Large intestine (tissue), 3 donors: ENCODE measurements at regions not wholly inside any gene's neighbourhood (a gene's known extent, or its start where the extent isn't known, plus 50 kb on each side); places are given as distances from the start of the nearest gene placed in this dataset.
"Not testable (repeated sequence)": the region's sequence is repeated elsewhere in the genome, so short reads cannot be mapped to it uniquely, and the experiment has no call there.

Source experiments
- DNase-seq, 2 donors: peaks; one replicate each; pipeline versions ENCODE4 v3.0.0 to v3.0.0-alpha.2; 2013
- H3K27ac ChIP-seq: one replicate; pipeline ENCODE4 v1.5.1; 2013; ENCODE audit warnings: low read length
- H3K27me3 ChIP-seq: 2 replicates; pipeline ENCODE4 v1.6.1; 2013; ENCODE audit warnings: low read length; ENCODE audit not compliant: control insufficient read depth, insufficient read depth
- H3K36me3 ChIP-seq: 2 replicates; pipeline ENCODE4 v1.6.1; 2013; ENCODE audit warnings: low read length; ENCODE audit not compliant: control insufficient read depth, insufficient read depth
- H3K4me1 ChIP-seq: one replicate; pipeline ENCODE4 v1.6.1; 2013; ENCODE audit warnings: low read length; ENCODE audit not compliant: control insufficient read depth, insufficient read depth
- H3K4me3 ChIP-seq: one replicate; pipeline ENCODE4 v1.5.1; 2013; ENCODE audit warnings: low read length
- H3K9me3 ChIP-seq: one replicate; pipeline ENCODE4 v1.6.1; 2013; ENCODE audit warnings: mild to moderate bottlenecking, low read depth, low read length, moderate library complexity; ENCODE audit not compliant: control insufficient read depth
- WGBS: methylation state at CpG from one replicate; pipeline ENCODE4 v1.1.5; 2013; ENCODE audit warnings: low lambda C conversion rate; ENCODE audit not compliant: insufficient coverage; 5-methylcytosine and 5-hydroxymethylcytosine counted together

DNA sequence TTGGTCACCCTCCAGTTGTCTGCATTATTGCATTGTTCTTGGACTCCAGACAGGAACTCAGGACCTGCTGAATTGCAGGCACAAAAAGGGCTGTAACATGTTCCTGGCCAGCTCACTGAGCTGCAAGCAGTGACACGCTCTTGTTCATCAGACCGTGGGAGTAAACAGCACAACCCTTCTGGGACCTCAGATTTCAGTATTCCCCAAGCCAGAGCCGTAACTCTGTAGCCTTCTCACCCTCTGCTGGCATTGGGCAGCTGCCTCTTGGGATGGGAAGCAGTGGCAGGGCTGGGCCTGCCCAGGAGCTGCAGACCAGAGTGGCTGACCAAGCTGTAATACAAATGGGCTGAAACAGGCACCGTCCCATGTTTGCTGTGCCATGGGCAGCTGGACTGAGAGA, 607.1 kb upstream of the BCHE start:
- Histone ChIP-seq H3K36me3 (no peaks in the 10 kb centered on the region), H3K9me3 (peaks cover 6% of the 10 kb centered on the region), H3K4me1 (no peaks in the 10 kb centered on the region), H3K27me3 (no peaks in the 10 kb centered on the region), H3K4me3 (no peak overlapping the region), H3K27ac (no peak overlapping the region)
- no CpG with 5 or more reads among the region's 4 CpGs for WGBS
- no peak for DNase-seq

- Histone ChIP-seq H3K4me1 (no peaks in the 10 kb centered on the region), H3K9me3 (no peaks in the 10 kb centered on the region), H3K27ac (no peak overlapping the region), H3K27me3 (no peaks in the 10 kb centered on the region), H3K36me3 (no peaks in the 10 kb centered on the region), H3K4me3 (no peak overlapping the region)
- DNase-seq, result no peak
- 100% methylated on average over 1 of the region's 3 CpGs for WGBS
These were observed 598.3 kb upstream of the BCHE start for GRCh38 chr3:166435469-166436057.

DNA sequence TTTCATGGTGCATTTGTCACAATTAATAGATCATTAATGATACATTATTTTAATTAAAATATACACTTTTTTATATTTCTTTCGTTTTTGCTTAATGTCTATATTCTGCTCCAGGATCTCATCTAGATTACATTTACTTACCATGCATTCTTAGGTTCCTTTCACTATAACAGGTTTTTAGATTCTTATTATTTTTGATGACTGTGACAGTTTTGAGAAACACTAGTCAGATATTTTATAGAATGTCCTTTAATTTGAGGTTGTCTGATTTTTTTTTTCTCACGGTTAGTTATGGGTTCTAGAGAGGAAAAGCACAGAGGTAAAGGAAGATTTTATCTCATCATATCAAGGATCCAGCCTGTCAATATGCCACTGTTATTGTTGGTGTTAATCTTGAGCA, 595.8 kb upstream of the BCHE start:
- WGBS, result 82% methylated on average over 1 of the region's 2 CpGs
- no peak for DNase-seq
- no peaks in the 10 kb centered on the region for H3K27me3 ChIP-seq
- H3K27ac ChIP-seq, result no peak overlapping the region
- no peaks in the 10 kb centered on the region for H3K4me1 ChIP-seq
- no peak overlapping the region for H3K4me3 ChIP-seq
- no peaks in the 10 kb centered on the region for H3K9me3 ChIP-seq
- H3K36me3 ChIP-seq, result no peaks in the 10 kb centered on the region

- H3K36me3 ChIP-seq, result no peaks in the 10 kb centered on the region
- H3K27me3 ChIP-seq, result no peaks in the 10 kb centered on the region
- peaks cover 6% of the 10 kb centered on the region for H3K9me3 ChIP-seq
- DNase-seq, result peak in 1 of 2 donors; percentile 9
- 86% methylated on average over 2 of the region's 4 CpGs for WGBS
- no peaks in the 10 kb centered on the region for H3K4me1 ChIP-seq
- no peak overlapping the region for H3K4me3 ChIP-seq
- no peak overlapping the region for H3K27ac ChIP-seq
These were observed 588.8 kb upstream of the BCHE start for GRCh38 chr3:166425900-166426611.

DNA sequence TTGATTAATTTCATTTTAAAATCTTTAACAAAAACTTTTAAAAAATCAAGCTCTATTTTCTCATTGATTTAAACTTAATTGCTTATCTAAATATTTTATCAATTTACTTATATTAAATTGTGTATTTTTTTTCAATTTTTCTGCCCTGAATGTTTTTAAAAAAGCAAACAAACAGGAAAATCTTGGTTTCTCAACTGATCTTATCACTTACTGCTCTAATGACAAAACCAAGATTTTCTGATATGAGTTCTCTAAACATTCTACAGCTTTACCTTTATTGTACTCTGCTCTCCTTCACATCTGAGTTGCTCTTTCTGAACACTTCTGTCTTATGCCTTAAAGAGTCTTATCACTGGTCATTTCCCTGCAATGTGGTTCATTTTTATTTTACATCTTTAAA, 587.8 kb upstream of the BCHE start:
- Histone ChIP-seq H3K27me3 (no peaks in the 10 kb centered on the region), H3K4me1 (no peaks in the 10 kb centered on the region), H3K9me3 (peaks cover 6% of the 10 kb centered on the region), H3K27ac (no peak overlapping the region), H3K4me3 (no peak overlapping the region), H3K36me3 (no peaks in the 10 kb centered on the region)
- DNase-seq, result no peak

DNA sequence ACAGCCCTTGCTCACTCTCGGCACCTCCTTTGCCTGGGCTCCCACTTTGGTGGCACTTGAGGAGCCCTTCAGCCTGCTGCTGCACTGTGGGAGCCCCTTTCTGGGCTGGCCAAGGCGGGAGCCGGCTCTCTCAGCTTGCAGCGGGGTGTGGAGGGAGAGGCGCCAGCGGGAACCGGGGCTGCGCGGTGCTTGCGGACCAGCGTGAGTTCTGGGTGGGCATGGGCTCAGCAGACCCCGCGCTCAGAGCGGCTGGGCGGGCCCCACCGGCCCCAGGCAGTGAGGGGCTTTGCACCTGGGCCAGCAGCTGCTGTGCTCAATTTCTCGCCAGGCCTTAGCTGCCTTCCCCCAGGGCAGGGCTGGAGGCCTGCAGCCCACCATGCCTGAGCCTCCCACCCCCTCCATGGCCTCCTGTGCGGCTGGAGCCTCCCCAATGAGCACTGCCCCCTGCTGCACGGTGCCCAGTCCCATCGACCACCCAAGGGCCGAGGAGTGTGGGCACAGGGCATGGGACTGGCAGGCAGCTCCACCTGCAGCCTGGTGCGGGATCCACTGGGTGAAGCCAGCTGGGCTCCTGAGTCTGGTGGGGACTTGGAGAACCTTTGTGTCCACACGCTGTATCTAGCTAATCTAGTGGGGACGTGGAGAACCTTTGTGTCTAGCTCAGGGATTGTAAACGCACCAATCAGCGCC, 586.7 kb upstream of the BCHE start:
- not testable (repeated sequence) for H3K4me1 ChIP-seq, H3K36me3 ChIP-seq, H3K9me3 ChIP-seq, DNase-seq, H3K4me3 ChIP-seq, H3K27ac ChIP-seq, H3K27me3 ChIP-seq
- WGBS, result no CpG with 5 or more reads among the region's 26 CpGs

GRCh38 chr3:166422556-166422955, 585.3 kb upstream of the BCHE start:
- no peak overlapping the region for H3K4me3 ChIP-seq
- no peaks in the 10 kb centered on the region for H3K27me3 ChIP-seq
- no peaks in the 10 kb centered on the region for H3K36me3 ChIP-seq
- no peak overlapping the region for H3K27ac ChIP-seq
- H3K4me1 ChIP-seq, result no peaks in the 10 kb centered on the region
- peaks cover 6% of the 10 kb centered on the region for H3K9me3 ChIP-seq
- DNase-seq, result no peak

DNA sequence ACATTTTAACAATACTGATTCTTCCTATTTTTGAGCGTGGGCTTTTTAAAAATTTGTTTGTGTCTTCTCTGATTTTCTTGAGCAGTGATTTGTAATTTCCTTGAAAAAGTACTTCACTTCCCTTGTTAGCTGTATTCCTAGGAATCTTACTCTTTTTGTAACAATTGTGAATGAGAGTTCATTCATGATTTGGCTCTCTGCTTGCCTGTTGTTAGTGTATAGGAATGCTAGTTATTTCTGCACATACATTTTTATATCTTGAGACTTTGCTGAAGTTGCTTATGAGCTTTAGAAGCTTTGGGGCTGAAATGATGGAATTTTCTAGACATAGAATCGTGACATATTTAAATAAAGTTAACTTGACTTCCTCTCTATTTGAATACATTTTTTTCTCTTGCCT, 582.8 kb upstream of the BCHE start:
- Histone ChIP-seq H3K4me1 (no peaks in the 10 kb centered on the region), H3K9me3 (peaks cover 6% of the 10 kb centered on the region), H3K27me3 (no peaks in the 10 kb centered on the region), H3K4me3 (no peak overlapping the region), H3K36me3 (no peaks in the 10 kb centered on the region), H3K27ac (no peak overlapping the region)
- DNase-seq, result no peak
- 94% methylated on average over 2 of the region's 2 CpGs for WGBS

GRCh38 chr3:166405896-166406295, 568.7 kb upstream of the BCHE start:
- no peaks in the 10 kb centered on the region for H3K9me3 ChIP-seq
- no peaks in the 10 kb centered on the region for H3K36me3 ChIP-seq
- no peaks in the 10 kb centered on the region for H3K4me1 ChIP-seq
- no peaks in the 10 kb centered on the region for H3K27me3 ChIP-seq
- no peak overlapping the region for H3K27ac ChIP-seq
- H3K4me3 ChIP-seq, result no peak overlapping the region
- DNase-seq, result no peak
- 80% methylated on average over 1 of the region's 1 CpG for WGBS

GRCh38 chr3:166405465-166405864, 568.2 kb upstream of the BCHE start:
- Histone ChIP-seq H3K27ac (no peak overlapping the region), H3K27me3 (no peaks in the 10 kb centered on the region), H3K9me3 (no peaks in the 10 kb centered on the region), H3K4me1 (no peaks in the 10 kb centered on the region), H3K4me3 (no peak overlapping the region), H3K36me3 (no peaks in the 10 kb centered on the region)
- DNase-seq, result no peak

GRCh38 chr3:166390303-166390702, 553.1 kb upstream of the BCHE start:
- no peaks in the 10 kb centered on the region for H3K4me1 ChIP-seq
- no peaks in the 10 kb centered on the region for H3K27me3 ChIP-seq
- H3K9me3 ChIP-seq, result no peaks in the 10 kb centered on the region
- H3K4me3 ChIP-seq, result no peak overlapping the region
- no peak overlapping the region for H3K27ac ChIP-seq
- no peak for DNase-seq
- H3K36me3 ChIP-seq, result no peaks in the 10 kb centered on the region
